Osteoblast (primary cell): ENCODE measurements at regions not wholly inside any gene's neighbourhood (a gene's known extent, or its start where the extent isn't known, plus 50 kb on each side); places are given as distances from the start of the nearest gene placed in this dataset.
A peak's percentile ranks its signal among the peaks of the same experiment; 100 is the strongest.

ENCODE experiments used
- DNase-seq: peaks from one replicate; pipeline ENCODE4 v3.0.0; 2011; ENCODE audit warnings: low spot score, mixed read lengths; ENCODE audit not compliant: insufficient read length; ENCODE audit errors: missing footprints
- H2AFZ ChIP-seq: 2 replicates; pipeline ENCODE4 v1.6.0; 2011; ENCODE audit warnings: mild to moderate bottlenecking, low read length
- H3K27ac ChIP-seq: 2 replicates; pipeline ENCODE4 v1.5.1; 2011; ENCODE audit warnings: mild to moderate bottlenecking, low read depth, low read length, moderate library complexity
- H3K27me3 ChIP-seq: 2 replicates; pipeline ENCODE4 v1.6.0; 2012; ENCODE audit warnings: mild to moderate bottlenecking, control low read depth, inconsistent platforms, low read length, moderate library complexity; ENCODE audit not compliant: insufficient read depth
- H3K36me3 ChIP-seq: 2 replicates; pipeline ENCODE4 v1.5.1; 2011; ENCODE audit warnings: mild to moderate bottlenecking, low read length, control low read depth, moderate library complexity; ENCODE audit not compliant: insufficient read depth
- H3K4me1 ChIP-seq: 2 replicates; pipeline ENCODE4 v1.5.1; 2011; ENCODE audit warnings: mild to moderate bottlenecking, low read length, control low read depth, moderate library complexity; ENCODE audit not compliant: insufficient read depth
- H3K4me2 ChIP-seq: 2 replicates; pipeline ENCODE4 v1.6.0; 2011; ENCODE audit warnings: mild to moderate bottlenecking, low read length; ENCODE audit not compliant: insufficient read depth
- H3K4me3 ChIP-seq: fragments of 200-600 bp; sonication (generic); 3 replicates; pipeline ENCODE4 v1.5.1; 2012; ENCODE audit warnings: mild to moderate bottlenecking, low read length, inconsistent platforms; ENCODE audit not compliant: insufficient read depth
- H3K79me2 ChIP-seq: 2 replicates; pipeline ENCODE4 v1.6.0; 2012; ENCODE audit warnings: mild to moderate bottlenecking, low read length, control low read depth, inconsistent platforms; ENCODE audit not compliant: insufficient read depth
- H3K9me3 ChIP-seq: 2 replicates; pipeline ENCODE4 v1.5.1; 2011; ENCODE audit warnings: low read depth, low read length, control low read depth
- H4K20me1 ChIP-seq: 2 replicates; pipeline ENCODE4 v1.6.0; 2012; ENCODE audit warnings: mild to moderate bottlenecking, low read length, control low read depth; ENCODE audit not compliant: insufficient read depth
- CTCF ChIP-seq: IDR thresholded peaks from 2 replicates; pipeline ENCODE4 v1.5.1; 2011; ENCODE audit warnings: mild to moderate bottlenecking, low read depth, low read length, moderate library complexity; ENCODE audit errors: extremely low read depth

GRCh38 chr4:19729886-19730651 is 521.6 kb upstream of the SLIT2 start:
- Histone ChIP-seq H3K79me2 (no peaks in the 10 kb centered on the region), H3K4me3 (peak overlapping the region; percentile 14), H3K4me1 (no peaks in the 10 kb centered on the region), H3K9me3 (no peaks in the 10 kb centered on the region), H4K20me1 (no peaks in the 10 kb centered on the region), H3K27ac (peak overlapping the region; percentile 49), H3K4me2 (peak overlapping the region; percentile 41), H3K36me3 (no peaks in the 10 kb centered on the region), H3K27me3 (no peaks in the 10 kb centered on the region), H2AFZ (peak overlapping the region; percentile 75)
- no peak for TF ChIP-seq CTCF
- peak; percentile 48 for DNase-seq

GRCh38 chr4:19728773-19729172 is 522.9 kb upstream of the SLIT2 start:
- H3K4me2 ChIP-seq = no peak overlapping the region
- no peaks in the 10 kb centered on the region for H3K36me3 ChIP-seq
- TF ChIP-seq CTCF = no peak
- H3K4me3 ChIP-seq = no peak overlapping the region
- H3K9me3 ChIP-seq = no peaks in the 10 kb centered on the region
- no peaks in the 10 kb centered on the region for H4K20me1 ChIP-seq
- H3K79me2 ChIP-seq = no peaks in the 10 kb centered on the region
- DNase-seq = no peak
- H3K27ac ChIP-seq = no peak overlapping the region
- no peaks in the 10 kb centered on the region for H3K4me1 ChIP-seq
- no peak overlapping the region for H2AFZ ChIP-seq
- H3K27me3 ChIP-seq = no peaks in the 10 kb centered on the region

GRCh38 chr4:19727141-19727540 is 524.6 kb upstream of the SLIT2 start:
- Histone ChIP-seq H3K4me3 (no peak overlapping the region), H3K27ac (no peak overlapping the region), H3K9me3 (no peaks in the 10 kb centered on the region), H4K20me1 (no peaks in the 10 kb centered on the region), H3K36me3 (no peaks in the 10 kb centered on the region), H3K4me1 (no peaks in the 10 kb centered on the region), H3K4me2 (no peak overlapping the region), H3K27me3 (no peaks in the 10 kb centered on the region), H2AFZ (no peak overlapping the region), H3K79me2 (no peaks in the 10 kb centered on the region)
- TF ChIP-seq CTCF = no peak
- DNase-seq = no peak

GRCh38 chr4:19725130-19725529 is 526.6 kb upstream of the SLIT2 start:
- H3K4me1 ChIP-seq = no peaks in the 10 kb centered on the region

More at GRCh38 chr4:19725130-19725529, 526.6 kb upstream of the SLIT2 start:
- Histone ChIP-seq H4K20me1 (no peaks in the 10 kb centered on the region), H3K27me3 (no peaks in the 10 kb centered on the region), H3K36me3 (no peaks in the 10 kb centered on the region), H3K4me3 (no peak overlapping the region), H2AFZ (no peak overlapping the region), H3K27ac (no peak overlapping the region), H3K79me2 (no peaks in the 10 kb centered on the region), H3K9me3 (no peaks in the 10 kb centered on the region), H3K4me2 (no peak overlapping the region)
- DNase-seq = no peak
- TF ChIP-seq CTCF = no peak
